Cerebellar cortex (tissue), 1 donor: ENCODE measurements at regions not wholly inside any gene's neighbourhood (a gene's known extent, or its start where the extent isn't known, plus 50 kb on each side); places are given as distances from the start of the nearest gene placed in this dataset.

Experiments
- DNase-seq: peaks from one replicate; pipeline ENCODE4 v3.0.0-alpha.2; 2015; ENCODE audit warnings: low spot score

DNA sequence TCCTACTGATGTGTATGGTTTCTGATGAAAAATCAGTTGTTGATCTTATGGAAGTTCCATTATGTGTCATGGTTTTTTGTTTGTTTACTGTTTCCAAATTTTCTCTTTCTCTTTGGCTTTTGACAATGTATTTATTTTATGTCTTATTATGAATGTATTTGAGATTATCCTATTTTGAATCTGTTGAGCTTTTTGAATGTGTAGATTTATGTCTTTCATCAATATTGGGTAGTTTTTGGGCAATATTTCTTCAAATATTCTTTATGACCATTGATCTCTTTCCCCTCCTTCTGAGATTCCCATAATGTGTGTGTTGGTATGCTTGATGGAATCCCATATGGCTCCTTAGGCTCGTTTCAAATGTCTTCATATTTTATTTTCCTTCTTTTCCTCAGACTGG, 80.5 kb upstream of the FAM47C start:
- no peak for DNase-seq

DNA sequence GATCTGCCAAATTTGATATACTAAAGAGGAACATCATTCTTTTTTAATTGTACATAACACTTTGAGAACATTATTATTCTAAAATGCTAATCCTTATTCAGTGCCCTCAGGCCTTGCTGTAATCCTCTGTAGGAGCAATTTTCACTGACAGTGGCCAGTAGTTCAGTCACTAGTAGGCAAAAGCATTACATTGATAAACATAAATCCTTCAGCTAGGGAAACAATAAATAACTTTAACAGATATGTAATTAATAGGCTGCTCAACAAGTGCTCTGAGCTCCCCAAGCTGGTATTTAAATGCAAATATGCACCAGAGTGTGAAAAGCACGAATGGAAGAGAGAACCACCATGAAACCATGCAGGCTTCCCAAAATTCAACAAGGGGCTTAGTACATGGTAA, 77.7 kb upstream of the FAM47C start:
- DNase-seq, result no peak

DNA sequence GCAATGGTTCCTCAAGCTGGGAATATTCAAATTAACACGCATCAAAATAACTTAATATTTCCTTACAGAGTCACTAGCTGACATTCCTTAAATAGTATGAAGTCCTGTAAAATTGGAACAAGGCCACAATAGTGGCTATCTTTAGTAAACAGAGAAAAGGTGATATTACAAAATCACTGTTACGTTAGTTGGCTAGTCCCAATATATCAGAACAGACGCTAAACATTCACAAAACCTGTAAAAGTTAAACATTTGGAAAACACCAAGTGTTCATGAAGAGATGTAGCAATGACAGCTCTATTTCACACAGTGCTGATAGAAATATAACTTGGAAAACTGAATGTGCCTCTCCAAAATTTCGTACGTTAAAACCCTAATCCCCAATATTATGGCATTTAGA, 61.0 kb upstream of the FAM47C start:
- no peak for DNase-seq

DNA sequence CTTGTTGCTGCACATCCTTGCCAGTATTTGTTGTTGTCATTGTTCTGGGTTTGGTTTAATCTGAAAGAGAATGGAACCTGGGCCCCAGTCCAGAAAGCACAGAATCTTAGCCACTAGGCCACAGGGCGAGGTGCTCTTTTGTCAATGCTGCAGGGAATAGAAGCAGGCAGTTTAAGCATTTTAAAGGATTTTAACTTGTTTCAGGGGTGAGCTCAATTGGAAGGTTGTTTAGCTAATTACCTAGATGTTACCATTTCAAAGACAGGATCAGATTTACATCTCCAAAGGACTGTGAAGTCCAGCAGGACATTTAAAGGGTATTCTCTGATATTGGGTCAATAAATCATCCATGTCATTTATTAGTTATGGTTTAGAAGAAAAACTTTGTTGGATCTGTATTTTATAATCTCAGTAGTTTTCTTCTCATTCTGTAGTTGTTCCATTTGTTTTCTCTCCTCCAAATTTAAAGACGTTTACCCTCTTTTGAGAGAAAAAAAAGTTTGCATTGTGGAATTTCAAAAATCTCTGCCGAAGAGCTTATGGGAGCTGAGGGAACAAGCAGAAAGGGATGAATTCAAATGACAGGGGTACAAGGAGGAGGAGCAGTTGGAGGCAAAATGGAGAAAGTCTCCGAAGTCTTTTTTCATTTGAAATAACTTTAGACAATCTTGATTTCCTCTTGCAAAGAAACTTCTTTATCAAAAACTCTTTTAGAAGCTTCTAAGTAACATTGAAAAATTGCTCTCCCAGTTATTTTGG, 57.5 kb upstream of the FAM47C start:
- DNase-seq, result no peak

DNA sequence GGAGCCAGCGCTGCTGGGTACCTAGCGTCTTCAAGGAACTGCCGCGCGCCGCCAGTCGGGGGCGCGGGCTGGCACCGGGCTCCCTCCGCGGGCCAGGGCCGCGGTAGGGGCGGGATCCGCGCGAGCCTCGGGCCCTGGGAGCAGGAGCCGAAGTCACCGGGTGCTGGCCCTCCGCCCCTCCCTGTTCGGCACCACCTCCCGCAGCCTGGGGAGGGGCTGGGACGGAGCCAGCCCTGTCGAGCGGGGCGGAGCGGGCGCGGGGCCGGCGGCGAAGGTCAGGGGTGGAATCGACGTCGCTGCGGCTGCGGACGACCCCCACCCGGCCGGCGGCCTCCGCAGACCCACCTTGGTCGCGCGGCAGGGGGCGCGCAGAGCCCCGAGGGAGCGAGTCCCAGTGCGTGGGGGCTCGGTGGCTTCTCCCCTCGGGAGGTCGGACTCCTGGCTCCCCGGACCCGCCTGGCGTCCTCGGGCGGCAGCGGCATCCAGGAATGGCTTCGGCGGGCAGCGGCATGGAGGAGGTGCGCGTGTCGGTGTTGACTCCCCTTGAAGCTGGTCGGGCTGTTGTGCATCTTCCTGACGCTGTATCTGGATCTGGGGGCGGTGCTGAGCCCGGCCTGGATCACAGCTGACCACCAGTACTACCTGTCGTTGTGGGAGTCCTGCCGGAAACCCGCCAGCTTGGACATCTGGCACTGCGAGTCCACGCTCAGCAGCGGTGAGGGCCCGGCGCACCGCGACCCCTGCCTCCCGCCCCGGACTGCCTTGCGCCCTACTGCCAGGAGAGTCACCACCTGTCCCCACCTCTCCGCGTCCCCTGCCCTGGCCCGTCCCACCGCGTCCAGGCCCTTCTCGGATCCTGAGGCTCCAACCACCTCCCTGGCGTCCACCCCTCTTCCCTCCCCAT, 50.5 kb upstream of the FAM47C start:
- DNase-seq, result no peak
